GM18907 (cell line): ENCODE measurements at regions not wholly inside any gene's neighbourhood (a gene's known extent, or its start where the extent isn't known, plus 50 kb on each side); places are given as distances from the start of the nearest gene placed in this dataset.

Source experiments
- ATAC-seq: cut with Tn5 transposase; IDR thresholded peaks from one replicate; pipeline ENCODE4 v1.9.1; 2021; ENCODE audit warnings: mild to moderate bottlenecking, moderate library complexity; ENCODE audit not compliant: unreplicated experiment

DNA sequence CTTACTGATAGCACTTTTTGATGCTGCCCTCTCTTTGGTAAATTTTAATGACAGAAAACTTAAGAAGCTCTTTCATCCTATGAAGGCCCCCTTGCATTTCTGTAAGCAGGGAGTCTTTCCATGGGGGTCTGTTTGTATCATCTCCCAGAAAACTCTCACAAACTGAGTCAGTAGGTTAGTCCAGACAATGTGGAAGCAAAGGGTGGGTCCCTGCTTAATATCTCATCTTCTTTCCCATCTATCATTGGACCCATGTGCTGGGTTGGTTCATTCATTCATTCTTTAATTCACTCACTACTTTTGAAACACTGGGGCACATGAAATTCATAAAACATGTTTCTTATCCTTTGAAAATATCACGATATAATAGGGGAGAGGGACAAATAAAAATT is 164.3 kb downstream of the NTMT2 start:
- no peak for ATAC-seq

DNA sequence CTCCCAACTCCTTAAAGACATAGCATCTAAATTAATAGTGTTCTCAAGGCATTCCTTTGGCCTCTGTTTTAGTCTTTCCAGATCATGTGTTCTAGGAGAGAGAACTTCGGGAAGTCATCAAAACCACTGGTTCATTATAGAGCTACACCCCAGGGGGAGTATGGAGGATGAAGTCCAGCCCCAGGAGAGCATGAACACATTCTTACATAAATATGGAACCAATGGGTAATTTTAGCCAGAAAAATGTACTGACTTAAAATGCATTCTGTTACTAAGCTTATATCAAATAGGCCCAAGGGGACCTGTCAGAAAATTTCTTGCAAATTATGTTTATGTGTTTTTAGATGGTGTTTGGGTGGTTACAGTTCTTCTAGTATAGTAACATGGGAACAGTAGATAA is 165.2 kb downstream of the NTMT2 start:
- no peak for ATAC-seq

DNA sequence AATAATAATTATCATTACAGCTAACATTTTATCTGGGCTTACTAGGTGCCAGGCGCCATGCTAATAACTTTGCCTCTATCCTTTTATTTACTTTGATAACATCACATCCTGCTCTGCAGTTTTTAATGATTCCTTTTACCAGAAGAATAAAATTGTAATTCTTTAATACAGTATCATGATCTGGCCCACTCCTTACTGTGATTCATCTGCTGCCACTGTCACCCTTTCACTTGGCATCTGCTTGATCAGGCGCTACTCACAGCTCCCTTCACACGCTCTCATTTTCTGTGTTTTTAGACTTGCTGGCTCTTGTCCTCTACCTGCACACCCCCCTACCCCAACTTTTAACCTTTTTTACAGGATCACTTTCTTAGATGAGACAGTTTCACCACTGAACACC is 167.5 kb downstream of the NTMT2 start:
- no peak for ATAC-seq

DNA sequence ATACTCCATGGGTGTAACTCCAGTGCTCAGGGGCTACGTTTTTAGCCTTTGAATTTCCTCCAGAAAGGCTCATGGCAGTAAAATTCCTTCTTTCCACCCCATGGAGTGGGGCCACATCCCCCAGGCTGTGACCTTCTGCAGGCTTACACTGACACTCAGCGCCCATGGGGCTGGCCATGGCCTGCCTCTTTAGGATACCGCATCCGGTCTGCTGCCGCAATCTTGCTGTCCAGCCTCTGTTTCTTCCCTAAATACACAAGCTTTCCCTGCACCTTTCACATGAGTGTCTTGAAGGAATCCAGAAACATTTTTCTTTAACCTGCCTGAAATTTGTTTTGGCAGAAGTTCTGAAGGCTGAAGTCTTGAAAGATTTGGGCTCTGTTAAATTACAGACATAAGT is 170.5 kb downstream of the NTMT2 start:
- no peak for ATAC-seq

DNA sequence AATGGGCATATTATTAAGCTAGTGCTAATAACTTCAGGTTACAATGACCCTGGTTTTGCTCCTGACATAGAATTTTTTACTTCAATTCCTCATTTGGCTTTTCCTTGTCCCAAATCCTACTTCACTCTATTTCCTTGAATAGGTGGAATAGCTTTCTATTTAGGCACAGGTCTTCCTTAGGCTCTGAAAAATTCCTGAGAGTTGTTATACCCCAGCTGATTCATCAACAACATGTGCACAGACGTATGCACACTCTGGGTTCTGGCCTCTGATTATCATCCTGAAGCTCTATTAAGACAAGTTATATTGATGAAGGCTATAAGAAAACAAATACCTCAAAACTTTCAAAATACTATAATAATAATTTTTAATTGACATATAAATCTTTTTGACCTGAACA is 172.4 kb downstream of the NTMT2 start:
- ATAC-seq, result no peak

DNA sequence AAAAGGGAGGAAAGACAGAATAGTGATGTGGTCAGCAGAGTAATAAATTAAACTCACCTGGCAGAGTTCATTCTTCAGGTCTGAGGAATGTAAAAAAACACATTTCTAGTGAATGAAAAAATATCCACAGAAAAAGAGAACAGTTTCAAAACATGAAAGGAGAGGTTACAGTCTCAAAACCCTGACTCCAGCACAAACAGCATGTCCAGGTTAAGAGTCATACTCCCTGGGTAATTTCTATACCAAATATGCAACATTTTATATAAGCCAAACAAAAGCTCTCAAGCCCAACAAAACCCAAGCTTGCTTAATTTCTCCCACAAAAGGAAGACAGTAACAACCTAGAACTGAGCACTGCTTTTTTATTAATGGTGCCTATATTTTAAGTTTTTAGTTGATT is 173.0 kb downstream of the NTMT2 start:
- no peak for ATAC-seq

DNA sequence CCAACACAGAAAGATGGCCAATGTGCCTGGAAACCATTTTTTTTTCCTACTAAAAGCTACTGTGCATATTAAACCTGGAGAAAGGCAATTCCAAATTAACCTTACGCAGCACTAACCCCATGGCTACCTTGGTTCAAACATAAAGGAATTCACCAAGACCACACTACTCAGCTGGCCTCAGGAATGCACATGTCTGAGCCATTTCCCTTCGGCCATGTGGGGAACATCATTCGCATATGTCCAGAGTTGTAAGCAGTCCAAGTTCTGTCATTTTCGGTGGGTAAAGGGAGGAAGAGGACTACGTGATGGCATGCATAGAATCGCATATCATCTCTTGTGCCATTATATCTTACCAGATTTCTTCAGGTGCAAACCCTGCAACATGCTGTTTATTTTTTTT is 175.4 kb downstream of the NTMT2 start:
- no peak for ATAC-seq

DNA sequence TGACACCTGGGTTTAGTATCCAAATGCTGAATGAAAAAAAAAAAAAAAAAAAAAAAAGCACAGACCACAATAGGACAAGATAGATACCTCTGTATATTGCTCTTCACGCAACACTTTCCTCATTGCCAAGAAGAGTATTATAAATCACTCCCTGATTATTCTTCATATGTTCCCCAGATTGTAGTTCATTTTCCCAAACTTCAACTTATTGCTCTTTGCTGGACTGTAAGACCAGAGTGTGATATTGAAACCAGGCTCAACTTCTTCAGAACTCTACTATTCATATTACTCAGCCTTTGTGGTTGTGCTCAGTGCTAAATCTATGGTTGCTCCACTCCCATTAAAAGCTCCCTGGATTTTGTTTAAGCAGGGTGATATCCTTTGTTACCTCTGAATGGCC is 180.4 kb downstream of the NTMT2 start:
- ATAC-seq, result no peak

DNA sequence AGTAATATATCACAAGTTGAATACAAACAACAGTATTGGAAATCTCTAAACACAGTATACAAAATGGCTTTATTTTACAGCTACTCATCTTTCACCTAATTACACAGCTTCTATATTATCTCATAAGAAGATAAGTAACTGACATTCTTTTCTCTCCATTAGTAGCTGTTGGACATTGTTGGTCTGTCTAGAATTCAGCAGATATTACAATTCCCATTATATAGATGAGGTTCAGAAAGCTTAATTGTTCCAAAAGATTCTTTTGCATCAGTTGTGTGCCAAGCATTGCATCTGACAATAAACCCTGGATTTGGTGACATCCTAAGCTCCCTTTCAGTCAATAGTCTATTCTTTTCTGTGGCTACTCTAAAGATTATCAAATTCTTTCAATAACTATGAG is 187.0 kb downstream of the NTMT2 start:
- no peak for ATAC-seq

DNA sequence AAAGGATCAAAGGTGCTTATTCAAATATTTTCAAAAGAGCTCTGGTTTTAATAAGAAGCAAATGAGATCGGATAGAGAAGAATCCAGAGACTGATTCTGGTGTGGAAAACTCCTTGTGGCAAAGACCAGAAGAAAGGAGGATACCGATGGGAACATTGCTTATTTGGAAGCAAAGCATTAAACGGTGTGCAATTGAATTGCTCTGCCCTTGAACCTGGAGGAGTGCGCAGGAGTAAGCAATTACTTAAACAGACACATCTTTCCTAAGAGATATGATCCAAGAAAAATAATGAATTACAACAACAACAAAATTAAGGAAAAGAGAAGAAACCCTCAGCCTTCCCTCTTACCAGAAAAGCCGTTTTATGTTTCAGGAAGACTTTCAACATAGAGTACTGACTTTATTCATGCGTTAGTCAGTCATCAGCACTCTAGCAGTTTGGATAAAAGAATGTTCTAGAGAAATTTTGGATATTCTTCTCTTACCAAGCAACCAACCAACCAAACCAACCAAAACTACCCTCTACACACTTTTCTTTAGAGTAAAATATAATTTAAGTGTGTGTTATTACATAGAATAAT is 191.7 kb downstream of the NTMT2 start:
- ATAC-seq, result no peak

DNA sequence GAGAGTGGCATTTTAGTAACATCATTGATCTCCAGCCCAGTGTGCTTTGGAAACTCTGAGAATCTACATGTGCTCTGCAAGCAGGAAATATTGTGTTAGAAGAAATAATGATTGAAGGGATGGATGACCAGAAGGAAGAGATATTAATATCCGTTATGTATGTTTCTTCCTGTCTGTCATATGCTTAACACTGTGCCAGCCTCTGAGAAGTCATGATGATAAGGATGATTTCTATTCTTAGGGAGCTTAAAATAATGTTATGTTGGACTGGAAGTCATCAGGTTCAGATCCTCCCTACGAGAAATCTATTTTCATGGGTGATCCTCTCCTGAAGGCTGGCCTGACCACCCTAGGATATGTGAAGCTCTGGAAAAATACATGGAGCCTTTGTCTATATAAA is 192.4 kb upstream of the GORAB start:
- ATAC-seq, result no peak

DNA sequence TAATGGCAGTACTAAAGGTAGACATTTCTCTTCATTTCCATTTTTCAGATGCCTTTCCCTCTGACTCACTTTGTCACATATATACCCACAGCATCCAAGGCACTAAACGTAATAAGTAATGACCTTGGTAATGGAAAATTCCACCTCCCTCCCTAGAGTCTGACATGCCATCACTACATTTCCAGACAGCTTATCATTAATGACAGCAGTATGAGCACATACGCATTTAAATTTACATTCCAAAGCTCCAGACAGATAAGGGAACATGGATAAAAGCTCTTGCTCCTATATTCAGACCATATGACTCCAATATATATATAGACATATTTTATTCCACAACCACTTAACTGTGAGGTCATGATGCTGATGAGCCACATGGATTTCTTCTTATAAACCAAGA is 191.7 kb upstream of the GORAB start:
- no peak for ATAC-seq

DNA sequence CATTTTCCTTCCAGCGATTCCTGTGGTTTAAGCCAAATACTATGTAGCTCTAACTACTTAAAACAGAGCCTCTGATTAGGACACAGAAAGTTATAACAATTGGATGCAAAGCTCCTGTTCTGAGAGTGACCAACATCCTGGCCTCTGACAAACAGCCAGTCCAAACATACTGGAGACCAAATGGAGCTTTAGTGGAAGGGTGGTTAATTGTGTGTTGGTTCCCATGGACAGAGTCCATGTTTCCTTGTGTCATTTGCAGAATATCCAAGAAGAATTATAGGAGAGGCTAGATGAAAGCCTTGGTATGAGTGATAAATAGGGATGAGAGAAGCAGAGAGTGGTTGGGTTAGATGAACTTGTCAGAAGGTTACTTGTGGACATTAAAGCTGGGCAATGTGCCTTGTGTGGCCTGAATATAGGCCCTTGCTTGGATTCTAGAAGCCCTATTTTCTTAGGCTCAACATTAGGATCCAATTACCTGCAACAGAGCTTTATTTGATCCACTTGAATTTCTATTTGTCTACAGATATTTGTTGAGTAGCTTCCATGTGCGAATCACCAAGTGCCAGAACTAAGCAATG is 180.5 kb upstream of the GORAB start:
- no peak for ATAC-seq

DNA sequence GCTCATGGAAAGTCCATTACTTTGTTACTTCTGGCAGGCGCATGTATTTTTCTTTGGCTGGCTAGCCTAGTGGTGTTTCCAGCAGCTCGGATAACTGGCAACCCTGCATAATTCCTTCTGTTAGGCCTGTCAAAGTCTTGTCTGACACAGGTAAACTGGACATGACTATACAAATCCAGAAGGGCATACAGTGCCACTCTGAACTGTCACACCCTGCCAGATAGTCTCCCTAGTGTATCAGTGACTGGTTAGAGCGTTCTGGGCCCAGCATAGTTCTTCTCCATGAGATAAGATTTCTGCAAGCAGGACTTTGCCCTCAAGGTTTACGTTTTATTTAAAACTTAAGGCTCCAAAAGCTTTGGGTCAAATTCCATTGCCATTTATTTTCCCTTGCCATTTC is 177.7 kb upstream of the GORAB start:
- ATAC-seq, result no peak

DNA sequence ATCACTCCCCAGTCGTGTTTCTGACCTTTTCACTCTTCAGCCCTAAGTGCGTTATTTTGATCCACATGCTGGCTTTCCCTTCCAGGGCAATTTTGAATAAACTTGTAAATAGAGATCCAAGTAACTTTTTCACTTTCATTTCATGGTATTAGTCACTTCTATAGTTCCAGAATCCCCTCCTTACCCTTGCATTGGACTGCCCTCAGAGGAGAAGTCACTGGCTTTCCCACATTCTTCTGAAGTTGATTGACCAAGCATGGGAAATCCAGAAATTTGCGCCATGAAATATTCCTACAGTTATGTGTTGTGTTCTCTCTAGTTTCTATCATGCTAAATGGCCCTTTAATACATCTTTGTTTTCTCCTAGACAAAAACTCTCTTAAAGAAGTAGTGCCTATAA is 177.3 kb upstream of the GORAB start:
- ATAC-seq, result no peak

DNA sequence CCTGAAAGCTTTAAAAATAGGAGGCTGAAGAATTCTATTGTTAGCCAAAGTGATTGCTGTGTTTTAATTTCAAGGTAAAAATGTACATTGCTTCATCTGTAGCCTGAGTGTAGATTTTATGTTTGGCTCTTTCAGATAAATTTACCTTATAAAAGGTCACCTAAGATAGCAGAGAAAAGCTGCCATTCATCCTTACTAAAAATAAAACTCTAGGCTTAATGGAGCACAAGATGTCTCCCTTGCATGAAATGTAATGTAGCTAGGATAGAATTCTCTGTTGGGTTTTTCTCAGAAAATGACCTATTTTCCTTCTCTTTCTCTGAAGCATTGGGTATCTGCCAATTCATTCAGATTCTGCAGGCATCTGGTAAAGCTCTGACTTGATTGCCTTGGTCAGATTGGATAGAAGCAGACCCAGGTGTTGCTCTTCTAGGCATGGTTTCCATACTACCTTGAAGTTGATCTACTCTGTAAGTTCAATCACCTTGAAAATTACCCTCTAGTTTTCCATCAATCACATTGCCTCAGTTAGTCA is 176.6 kb upstream of the GORAB start:
- ATAC-seq, result no peak

DNA sequence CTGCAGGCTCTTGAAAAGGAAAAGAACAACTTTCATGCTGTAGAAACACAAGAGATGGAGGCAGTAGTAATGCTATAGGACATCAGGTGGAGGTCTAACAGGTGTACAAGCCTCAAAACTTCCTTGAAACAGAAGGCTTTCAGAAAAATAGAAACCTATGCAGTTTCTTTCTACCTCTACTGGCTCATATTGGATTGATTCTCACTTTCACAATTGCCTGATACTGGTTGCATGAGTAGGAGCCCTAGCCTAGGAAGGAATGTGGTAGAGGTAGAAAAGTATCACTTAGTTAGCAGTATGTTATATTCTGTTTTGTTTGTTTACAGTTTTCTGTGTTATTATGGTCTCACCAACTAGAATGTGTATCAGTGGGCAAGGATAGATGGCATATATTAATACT is 175.4 kb upstream of the GORAB start:
- ATAC-seq, result no peak

DNA sequence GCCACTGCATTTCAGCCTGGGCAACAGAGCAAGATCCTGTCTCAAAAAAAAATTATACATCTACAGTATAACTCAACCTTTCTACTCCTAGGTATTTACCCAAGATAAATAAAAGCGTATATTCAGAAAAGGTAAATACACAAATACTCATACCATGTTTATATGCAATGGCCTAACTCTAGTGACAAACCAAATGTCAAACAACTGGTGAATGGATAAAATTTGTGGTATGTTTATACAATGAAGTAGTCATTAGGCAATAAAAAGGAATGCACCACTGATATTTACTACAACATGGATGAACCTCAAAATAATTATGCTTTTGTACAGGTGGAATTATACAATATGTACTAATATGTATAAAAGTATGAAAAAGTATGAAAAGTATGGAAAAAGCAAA is 174.2 kb upstream of the GORAB start:
- no peak for ATAC-seq

DNA sequence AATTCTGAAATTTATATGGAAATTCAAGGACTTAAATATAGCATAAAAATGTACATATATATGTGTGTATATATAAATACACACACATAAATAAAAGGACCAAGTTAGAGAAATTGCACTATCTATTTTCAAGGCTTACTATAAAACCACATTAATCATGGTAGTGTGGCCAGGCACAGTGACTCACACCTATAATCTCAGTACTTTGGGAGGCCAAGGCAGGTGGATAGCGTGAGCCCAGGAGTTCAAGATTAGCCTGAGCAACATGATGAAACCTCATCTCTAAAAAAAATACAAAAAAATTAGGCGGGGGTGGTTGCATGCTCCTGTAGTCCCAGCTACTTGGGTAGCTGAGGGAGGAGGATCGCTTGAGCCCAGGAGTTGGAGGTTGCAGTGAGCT is 171.4 kb upstream of the GORAB start:
- ATAC-seq, result no peak

DNA sequence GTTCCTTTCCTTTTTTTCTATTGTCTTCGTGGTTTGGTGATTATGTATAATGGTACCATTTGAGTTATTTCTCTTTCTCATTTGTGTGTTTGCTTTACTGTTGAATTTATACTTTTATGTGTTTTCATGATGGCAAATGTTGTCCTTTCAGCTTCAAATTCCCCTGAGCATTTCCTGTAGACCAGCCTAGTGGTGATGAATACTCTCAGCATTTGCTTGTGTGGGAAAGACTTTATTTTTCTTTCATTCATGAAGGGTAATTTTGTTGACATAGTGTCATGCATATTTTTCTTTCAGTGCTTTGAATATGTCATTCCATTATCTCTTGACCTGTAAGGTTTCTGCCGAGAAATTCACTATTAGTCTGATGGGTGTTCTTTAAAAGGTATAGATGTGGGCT is 166.6 kb upstream of the GORAB start:
- ATAC-seq, result no peak

DNA sequence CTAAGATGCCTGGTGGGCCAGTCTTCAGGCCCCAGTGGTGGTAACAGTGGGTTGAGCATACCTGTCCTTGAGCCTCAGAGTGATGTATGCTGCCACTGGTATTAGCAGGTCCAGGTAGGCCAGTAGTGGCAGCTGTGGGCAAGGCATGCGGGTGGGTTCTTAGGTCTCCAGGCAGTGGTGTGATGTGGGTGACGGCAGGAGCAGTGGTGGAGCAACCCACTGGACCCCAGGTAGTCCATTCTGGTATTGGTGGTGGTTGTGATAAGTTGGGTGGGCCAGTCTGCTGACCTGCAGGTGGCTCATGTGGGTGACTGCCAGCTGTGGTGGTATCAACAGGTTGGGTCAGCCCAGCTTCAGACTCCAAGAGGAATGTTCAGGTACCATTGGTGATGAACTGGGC is 165.0 kb upstream of the GORAB start:
- ATAC-seq, result no peak

DNA sequence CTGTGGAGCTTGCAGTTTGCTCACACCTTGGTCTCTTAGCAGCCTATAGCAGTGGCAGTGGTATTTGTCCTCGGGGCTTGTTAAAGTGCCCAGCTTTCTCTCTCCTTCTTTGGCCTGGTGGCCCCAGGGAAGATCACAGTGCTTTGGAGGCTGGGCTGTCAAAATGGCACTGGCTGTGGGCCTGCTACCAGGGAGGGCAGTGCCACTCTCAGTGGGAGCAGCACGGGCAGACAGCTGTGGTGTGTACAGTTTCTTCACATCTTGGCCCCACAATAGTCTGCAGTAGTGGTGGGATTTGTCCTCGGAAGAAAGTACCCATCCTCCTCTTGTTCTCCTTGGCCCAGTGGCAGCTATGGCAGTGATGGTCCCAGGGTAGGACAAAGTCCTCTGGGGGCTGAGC is 164.4 kb upstream of the GORAB start:
- no peak for ATAC-seq

DNA sequence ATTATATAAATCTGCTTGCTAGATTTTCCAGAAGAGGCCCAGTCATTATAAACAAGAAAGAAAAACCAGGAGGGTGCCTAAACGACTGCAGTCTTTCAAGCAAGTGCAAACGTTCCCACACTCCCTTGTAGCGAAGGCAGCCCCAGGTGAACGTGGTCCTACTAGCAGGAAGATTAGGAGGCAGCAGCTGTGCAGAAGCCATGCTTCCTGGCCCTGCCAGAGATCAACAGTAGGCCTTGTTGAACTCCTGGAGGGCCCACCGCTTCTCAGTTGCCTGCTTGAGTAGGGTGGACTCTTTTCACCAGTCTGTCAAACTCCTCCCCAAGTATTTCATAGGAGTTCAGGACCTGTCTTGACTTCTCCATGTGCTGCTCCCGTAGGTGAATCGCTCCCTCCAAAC is 163.0 kb upstream of the GORAB start:
- no peak for ATAC-seq
